GM23338 (cell line): ENCODE measurements at regions not wholly inside any gene's neighbourhood (a gene's known extent, or its start where the extent isn't known, plus 50 kb on each side); places are given as distances from the start of the nearest gene placed in this dataset.

ENCODE experiments used
- CREB1 ChIP-seq: fragments of 250-450 bp; sonication (Bioruptor Pico); IDR thresholded peaks from 2 replicates; pipeline ENCODE4 v1.5.0; 2020; ENCODE audit warnings: low read depth, mild to moderate bottlenecking, moderate library complexity
- EZH2 ChIP-seq: fragments of 200-600 bp; sonication (generic); IDR thresholded peaks from one replicate; pipeline ENCODE4 v1.8.0; 2017; ENCODE audit warnings: antibody characterized with exemption, mild to moderate bottlenecking, low read depth; ENCODE audit not compliant: unreplicated experiment
- JUNB ChIP-seq: IDR thresholded peaks from one replicate; pipeline ENCODE4 v1.6.1; 2016; ENCODE audit warnings: antibody characterized with exemption; ENCODE audit not compliant: unreplicated experiment
- NANOG ChIP-seq: IDR thresholded peaks from 2 replicates; pipeline ENCODE4 v1.6.1; 2016; ENCODE audit warnings: antibody characterized with exemption, borderline replicate concordance
- POLR2AphosphoS5 ChIP-seq: IDR thresholded peaks from 2 replicates; pipeline ENCODE4 v1.6.1; 2016; ENCODE audit warnings: antibody characterized with exemption, low read depth
- STAT1 ChIP-seq: IDR thresholded peaks from one replicate; pipeline ENCODE4 v1.6.1; 2016; ENCODE audit warnings: antibody characterized with exemption; ENCODE audit not compliant: unreplicated experiment
- ZNF114 ChIP-seq: fragments of 250-450 bp; sonication (Bioruptor Pico); IDR thresholded peaks from 2 replicates; pipeline ENCODE4 v1.5.0; 2020; ENCODE audit warnings: mild to moderate bottlenecking, moderate library complexity
- ZNF331 ChIP-seq: fragments of 250-450 bp; sonication (Bioruptor Pico); IDR thresholded peaks from 2 replicates; pipeline ENCODE4 v1.5.0; 2020; ENCODE audit warnings: low read depth, mild to moderate bottlenecking, moderate library complexity
- TF ChIP-seq, protein P1 (sequence below): fragments of 250-450 bp; sonication (Bioruptor Pico); IDR thresholded peaks from 2 replicates; pipeline ENCODE4 v1.5.0; 2020; ENCODE audit warnings: mild to moderate bottlenecking, moderate library complexity
- TF ChIP-seq, protein P2 (sequence below), 2 experiments: fragments of 200-600 bp in 1 of 2; sonication (generic) in 1 of 2; conservative IDR thresholded peaks; 2 replicates each; pipeline versions ENCODE4 v1.5.1 to v1.6.1; 2016 to 2017; ENCODE audit warnings: antibody characterized with exemption in 2 of 2, low read depth in 2 of 2, mild to moderate bottlenecking in 2 of 2, moderate library complexity in 1 of 2
- TF ChIP-seq, protein P3 (sequence below): IDR thresholded peaks from one replicate; pipeline ENCODE4 v1.6.1; 2018; ENCODE audit warnings: antibody characterized with exemption; ENCODE audit not compliant: unreplicated experiment
- TF ChIP-seq, protein P4 (sequence below): IDR thresholded peaks from 2 replicates; pipeline ENCODE4 v1.6.1; 2016; ENCODE audit warnings: antibody characterized with exemption

DNA sequence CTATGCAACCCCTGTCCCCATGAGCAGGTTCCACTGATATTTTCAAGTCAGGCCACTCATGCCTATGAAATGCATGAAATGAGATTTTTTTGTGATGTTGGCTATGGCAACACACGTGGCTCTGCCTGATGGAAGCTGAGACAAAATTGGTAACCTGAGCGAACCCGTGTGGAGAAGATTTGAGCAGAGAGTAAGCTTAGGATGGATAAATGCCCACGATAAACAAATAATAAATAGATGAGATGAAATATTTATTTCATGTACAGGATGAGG is 153.4 kb upstream of the IER5L start (continued):
- TF ChIP-seq, protein P1, sequence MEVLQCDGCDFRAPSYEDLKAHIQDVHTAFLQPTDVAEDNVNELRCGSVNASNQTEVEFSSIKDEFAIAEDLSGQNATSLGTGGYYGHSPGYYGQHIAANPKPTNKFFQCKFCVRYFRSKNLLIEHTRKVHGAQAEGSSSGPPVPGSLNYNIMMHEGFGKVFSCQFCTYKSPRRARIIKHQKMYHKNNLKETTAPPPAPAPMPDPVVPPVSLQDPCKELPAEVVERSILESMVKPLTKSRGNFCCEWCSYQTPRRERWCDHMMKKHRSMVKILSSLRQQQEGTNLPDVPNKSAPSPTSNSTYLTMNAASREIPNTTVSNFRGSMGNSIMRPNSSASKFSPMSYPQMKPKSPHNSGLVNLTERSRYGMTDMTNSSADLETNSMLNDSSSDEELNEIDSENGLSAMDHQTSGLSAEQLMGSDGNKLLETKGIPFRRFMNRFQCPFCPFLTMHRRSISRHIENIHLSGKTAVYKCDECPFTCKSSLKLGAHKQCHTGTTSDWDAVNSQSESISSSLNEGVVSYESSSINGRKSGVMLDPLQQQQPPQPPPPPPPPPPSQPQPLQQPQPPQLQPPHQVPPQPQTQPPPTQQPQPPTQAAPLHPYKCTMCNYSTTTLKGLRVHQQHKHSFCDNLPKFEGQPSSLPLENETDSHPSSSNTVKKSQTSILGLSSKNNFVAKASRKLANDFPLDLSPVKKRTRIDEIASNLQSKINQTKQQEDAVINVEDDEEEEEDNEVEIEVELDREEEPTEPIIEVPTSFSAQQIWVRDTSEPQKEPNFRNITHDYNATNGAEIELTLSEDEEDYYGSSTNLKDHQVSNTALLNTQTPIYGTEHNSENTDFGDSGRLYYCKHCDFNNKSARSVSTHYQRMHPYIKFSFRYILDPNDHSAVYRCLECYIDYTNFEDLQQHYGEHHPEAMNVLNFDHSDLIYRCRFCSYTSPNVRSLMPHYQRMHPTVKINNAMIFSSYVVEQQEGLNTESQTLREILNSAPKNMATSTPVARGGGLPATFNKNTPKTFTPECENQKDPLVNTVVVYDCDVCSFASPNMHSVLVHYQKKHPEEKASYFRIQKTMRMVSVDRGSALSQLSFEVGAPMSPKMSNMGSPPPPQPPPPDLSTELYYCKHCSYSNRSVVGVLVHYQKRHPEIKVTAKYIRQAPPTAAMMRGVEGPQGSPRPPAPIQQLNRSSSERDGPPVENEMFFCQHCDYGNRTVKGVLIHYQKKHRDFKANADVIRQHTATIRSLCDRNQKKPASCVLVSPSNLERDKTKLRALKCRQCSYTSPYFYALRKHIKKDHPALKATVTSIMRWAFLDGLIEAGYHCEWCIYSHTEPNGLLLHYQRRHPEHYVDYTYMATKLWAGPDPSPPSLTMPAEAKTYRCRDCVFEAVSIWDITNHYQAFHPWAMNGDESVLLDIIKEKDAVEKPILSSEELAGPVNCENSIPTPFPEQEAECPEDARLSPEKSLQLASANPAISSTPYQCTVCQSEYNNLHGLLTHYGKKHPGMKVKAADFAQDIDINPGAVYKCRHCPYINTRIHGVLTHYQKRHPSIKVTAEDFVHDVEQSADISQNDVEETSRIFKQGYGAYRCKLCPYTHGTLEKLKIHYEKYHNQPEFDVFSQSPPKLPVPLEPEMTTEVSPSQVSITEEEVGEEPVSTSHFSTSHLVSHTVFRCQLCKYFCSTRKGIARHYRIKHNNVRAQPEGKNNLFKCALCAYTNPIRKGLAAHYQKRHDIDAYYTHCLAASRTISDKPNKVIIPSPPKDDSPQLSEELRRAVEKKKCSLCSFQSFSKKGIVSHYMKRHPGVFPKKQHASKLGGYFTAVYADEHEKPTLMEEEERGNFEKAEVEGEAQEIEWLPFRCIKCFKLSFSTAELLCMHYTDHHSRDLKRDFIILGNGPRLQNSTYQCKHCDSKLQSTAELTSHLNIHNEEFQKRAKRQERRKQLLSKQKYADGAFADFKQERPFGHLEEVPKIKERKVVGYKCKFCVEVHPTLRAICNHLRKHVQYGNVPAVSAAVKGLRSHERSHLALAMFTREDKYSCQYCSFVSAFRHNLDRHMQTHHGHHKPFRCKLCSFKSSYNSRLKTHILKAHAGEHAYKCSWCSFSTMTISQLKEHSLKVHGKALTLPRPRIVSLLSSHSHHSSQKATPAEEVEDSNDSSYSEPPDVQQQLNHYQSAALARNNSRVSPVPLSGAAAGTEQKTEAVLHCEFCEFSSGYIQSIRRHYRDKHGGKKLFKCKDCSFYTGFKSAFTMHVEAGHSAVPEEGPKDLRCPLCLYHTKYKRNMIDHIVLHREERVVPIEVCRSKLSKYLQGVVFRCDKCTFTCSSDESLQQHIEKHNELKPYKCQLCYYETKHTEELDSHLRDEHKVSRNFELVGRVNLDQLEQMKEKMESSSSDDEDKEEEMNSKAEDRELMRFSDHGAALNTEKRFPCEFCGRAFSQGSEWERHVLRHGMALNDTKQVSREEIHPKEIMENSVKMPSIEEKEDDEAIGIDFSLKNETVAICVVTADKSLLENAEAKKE (CRISPR knock-in tag) = no peak
- TF ChIP-seq ZNF331 (CRISPR knock-in tag) (no peak), STAT1 (no peak), POLR2AphosphoS5 (no peak), JUNB (no peak), ZNF114 (CRISPR knock-in tag) (no peak), NANOG (no peak), CREB1 (no peak), EZH2 (no peak)
- TF ChIP-seq, protein P2, sequence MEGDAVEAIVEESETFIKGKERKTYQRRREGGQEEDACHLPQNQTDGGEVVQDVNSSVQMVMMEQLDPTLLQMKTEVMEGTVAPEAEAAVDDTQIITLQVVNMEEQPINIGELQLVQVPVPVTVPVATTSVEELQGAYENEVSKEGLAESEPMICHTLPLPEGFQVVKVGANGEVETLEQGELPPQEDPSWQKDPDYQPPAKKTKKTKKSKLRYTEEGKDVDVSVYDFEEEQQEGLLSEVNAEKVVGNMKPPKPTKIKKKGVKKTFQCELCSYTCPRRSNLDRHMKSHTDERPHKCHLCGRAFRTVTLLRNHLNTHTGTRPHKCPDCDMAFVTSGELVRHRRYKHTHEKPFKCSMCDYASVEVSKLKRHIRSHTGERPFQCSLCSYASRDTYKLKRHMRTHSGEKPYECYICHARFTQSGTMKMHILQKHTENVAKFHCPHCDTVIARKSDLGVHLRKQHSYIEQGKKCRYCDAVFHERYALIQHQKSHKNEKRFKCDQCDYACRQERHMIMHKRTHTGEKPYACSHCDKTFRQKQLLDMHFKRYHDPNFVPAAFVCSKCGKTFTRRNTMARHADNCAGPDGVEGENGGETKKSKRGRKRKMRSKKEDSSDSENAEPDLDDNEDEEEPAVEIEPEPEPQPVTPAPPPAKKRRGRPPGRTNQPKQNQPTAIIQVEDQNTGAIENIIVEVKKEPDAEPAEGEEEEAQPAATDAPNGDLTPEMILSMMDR (conservative IDR thresholded peaks at IDR 0.05; ENCODE audit: low read depth in 2 of 2) = no peak
- TF ChIP-seq, protein P3, sequence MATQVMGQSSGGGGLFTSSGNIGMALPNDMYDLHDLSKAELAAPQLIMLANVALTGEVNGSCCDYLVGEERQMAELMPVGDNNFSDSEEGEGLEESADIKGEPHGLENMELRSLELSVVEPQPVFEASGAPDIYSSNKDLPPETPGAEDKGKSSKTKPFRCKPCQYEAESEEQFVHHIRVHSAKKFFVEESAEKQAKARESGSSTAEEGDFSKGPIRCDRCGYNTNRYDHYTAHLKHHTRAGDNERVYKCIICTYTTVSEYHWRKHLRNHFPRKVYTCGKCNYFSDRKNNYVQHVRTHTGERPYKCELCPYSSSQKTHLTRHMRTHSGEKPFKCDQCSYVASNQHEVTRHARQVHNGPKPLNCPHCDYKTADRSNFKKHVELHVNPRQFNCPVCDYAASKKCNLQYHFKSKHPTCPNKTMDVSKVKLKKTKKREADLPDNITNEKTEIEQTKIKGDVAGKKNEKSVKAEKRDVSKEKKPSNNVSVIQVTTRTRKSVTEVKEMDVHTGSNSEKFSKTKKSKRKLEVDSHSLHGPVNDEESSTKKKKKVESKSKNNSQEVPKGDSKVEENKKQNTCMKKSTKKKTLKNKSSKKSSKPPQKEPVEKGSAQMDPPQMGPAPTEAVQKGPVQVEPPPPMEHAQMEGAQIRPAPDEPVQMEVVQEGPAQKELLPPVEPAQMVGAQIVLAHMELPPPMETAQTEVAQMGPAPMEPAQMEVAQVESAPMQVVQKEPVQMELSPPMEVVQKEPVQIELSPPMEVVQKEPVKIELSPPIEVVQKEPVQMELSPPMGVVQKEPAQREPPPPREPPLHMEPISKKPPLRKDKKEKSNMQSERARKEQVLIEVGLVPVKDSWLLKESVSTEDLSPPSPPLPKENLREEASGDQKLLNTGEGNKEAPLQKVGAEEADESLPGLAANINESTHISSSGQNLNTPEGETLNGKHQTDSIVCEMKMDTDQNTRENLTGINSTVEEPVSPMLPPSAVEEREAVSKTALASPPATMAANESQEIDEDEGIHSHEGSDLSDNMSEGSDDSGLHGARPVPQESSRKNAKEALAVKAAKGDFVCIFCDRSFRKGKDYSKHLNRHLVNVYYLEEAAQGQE = no peak
- TF ChIP-seq, protein P4, sequence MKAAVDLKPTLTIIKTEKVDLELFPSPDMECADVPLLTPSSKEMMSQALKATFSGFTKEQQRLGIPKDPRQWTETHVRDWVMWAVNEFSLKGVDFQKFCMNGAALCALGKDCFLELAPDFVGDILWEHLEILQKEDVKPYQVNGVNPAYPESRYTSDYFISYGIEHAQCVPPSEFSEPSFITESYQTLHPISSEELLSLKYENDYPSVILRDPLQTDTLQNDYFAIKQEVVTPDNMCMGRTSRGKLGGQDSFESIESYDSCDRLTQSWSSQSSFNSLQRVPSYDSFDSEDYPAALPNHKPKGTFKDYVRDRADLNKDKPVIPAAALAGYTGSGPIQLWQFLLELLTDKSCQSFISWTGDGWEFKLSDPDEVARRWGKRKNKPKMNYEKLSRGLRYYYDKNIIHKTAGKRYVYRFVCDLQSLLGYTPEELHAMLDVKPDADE = no peak
